ENCODE measurements at regions not wholly inside any gene's neighbourhood (a gene's known extent, or its start where the extent isn't known, plus 50 kb on each side); places are given as distances from the start of the nearest gene placed in this dataset.

- no peak for DNase-seq (ENCODE audit: low spot score)
Measured at GRCh38 chr7:36802459-36803135, 78.3 kb upstream of the AOAH start.

GRCh38 chr7:36796850-36797536 is 72.7 kb upstream of the AOAH start:
- DNase-seq (ENCODE audit: low spot score): no peak

- DNase-seq (ENCODE audit: low spot score): peak; percentile 38
Measured at GRCh38 chr7:36795451-36796021, 71.2 kb upstream of the AOAH start.

- DNase-seq (ENCODE audit: low spot score): peak; percentile 6
Measured at GRCh38 chr7:36794689-36795088, 70.4 kb upstream of the AOAH start.

GRCh38 chr7:36792421-36792820 is 68.1 kb upstream of the AOAH start:
- DNase-seq (ENCODE audit: low spot score): no peak

- DNase-seq (ENCODE audit: low spot score): no peak
Measured at GRCh38 chr7:36790311-36790787, 66.1 kb upstream of the AOAH start.

- DNase-seq (ENCODE audit: low spot score): no peak
Measured at GRCh38 chr7:36788825-36789470, 64.7 kb upstream of the AOAH start.

GRCh38 chr7:36787933-36788378 is 63.7 kb upstream of the AOAH start:
- no peak for DNase-seq (ENCODE audit: low spot score)

GRCh38 chr7:36784991-36785940 is 61.0 kb upstream of the AOAH start:
- no peak for DNase-seq (ENCODE audit: low spot score)

GRCh38 chr7:36781011-36781738 is 56.9 kb upstream of the AOAH start:
- DNase-seq (ENCODE audit: low spot score): no peak

- no peak for DNase-seq (ENCODE audit: low spot score)
Measured at GRCh38 chr7:36777855-36778254, 53.6 kb upstream of the AOAH start.

- no peak for DNase-seq (ENCODE audit: low spot score)
Measured at GRCh38 chr7:36777062-36777461, 52.8 kb upstream of the AOAH start.

GRCh38 chr7:36775676-36776075 is 51.4 kb upstream of the AOAH start:
- DNase-seq (ENCODE audit: low spot score): no peak

GRCh38 chr7:36775061-36775620 is 50.8 kb upstream of the AOAH start:
- no peak for DNase-seq (ENCODE audit: low spot score)
